Limb (tissue), 2 donors: ENCODE measurements at regions not wholly inside any gene's neighbourhood (a gene's known extent, or its start where the extent isn't known, plus 50 kb on each side); places are given as distances from the start of the nearest gene placed in this dataset.

ENCODE experiments used
- DNase-seq, 2 donors: peaks; one replicate each; pipeline ENCODE4 v3.0.0-alpha.2; 2016; ENCODE audit errors: extremely low spot score in 2 of 2

GRCh38 chr13:69571606-69572323 lies 535.9 kb upstream of the ATXN8OS start:
- DNase-seq = no peak

GRCh38 chr13:69567514-69567913 lies 540.1 kb upstream of the ATXN8OS start:
- DNase-seq = no peak

GRCh38 chr13:69566104-69566716 lies 541.4 kb upstream of the ATXN8OS start:
- DNase-seq = no peak

- DNase-seq = no peak
Observed at GRCh38 chr13:69565334-69565733, 542.3 kb upstream of the ATXN8OS start.

GRCh38 chr13:69556540-69557196 lies 551.0 kb upstream of the ATXN8OS start:
- no peak for DNase-seq

- DNase-seq = no peak
Observed at GRCh38 chr13:69553976-69554375, 553.6 kb upstream of the ATXN8OS start.

- no peak for DNase-seq
Observed at GRCh38 chr13:69551193-69551592, 556.4 kb upstream of the ATXN8OS start.

GRCh38 chr13:69547780-69548179 lies 559.8 kb upstream of the ATXN8OS start:
- DNase-seq = no peak

- DNase-seq = no peak
Observed at GRCh38 chr13:69545551-69545950, 562.1 kb upstream of the ATXN8OS start.

- peak in 1 of 2 donors; percentile 16 for DNase-seq
Observed at GRCh38 chr13:69524459-69525150, 583.0 kb upstream of the ATXN8OS start.

GRCh38 chr13:69496981-69497380 lies 610.6 kb upstream of the ATXN8OS start:
- no peak for DNase-seq

GRCh38 chr13:69495096-69495495 lies 612.5 kb upstream of the ATXN8OS start:
- DNase-seq = no peak

GRCh38 chr13:69487576-69487975 lies 620.0 kb upstream of the ATXN8OS start:
- no peak for DNase-seq

- DNase-seq = no peak
Observed at GRCh38 chr13:69485991-69486592, 621.5 kb upstream of the ATXN8OS start.

- DNase-seq = no peak
Observed at GRCh38 chr13:69477451-69477850, 630.2 kb upstream of the ATXN8OS start.

- DNase-seq = no peak
Observed at GRCh38 chr13:69474011-69474685, 633.5 kb upstream of the ATXN8OS start.

- no peak for DNase-seq
Observed at GRCh38 chr13:69468624-69469023, 639.0 kb upstream of the ATXN8OS start.

GRCh38 chr13:69461397-69461796 lies 646.2 kb upstream of the ATXN8OS start:
- peak; percentile 28 to 32 for DNase-seq

GRCh38 chr13:69459346-69459745 lies 648.3 kb upstream of the ATXN8OS start:
- no peak for DNase-seq

GRCh38 chr13:69458013-69458412 lies 649.6 kb upstream of the ATXN8OS start:
- no peak for DNase-seq

- no peak for DNase-seq
Observed at GRCh38 chr13:69450245-69450644, 657.4 kb upstream of the ATXN8OS start.
